H54 (cell line): ENCODE measurements at regions not wholly inside any gene's neighbourhood (a gene's known extent, or its start where the extent isn't known, plus 50 kb on each side); places are given as distances from the start of the nearest gene placed in this dataset.

Source experiments
- DNase-seq: peaks from one replicate; pipeline ENCODE4 v3.0.0; 2011; ENCODE audit warnings: low spot score, mixed read lengths; ENCODE audit not compliant: insufficient read length
- FAIRE-seq: peaks from 3 replicates; lab custom pipeline; 2011; peaks lifted over from hg19 to GRCh38; lab: Jason Lieb, UNC
- POLR2A ChIP-seq: IDR thresholded peaks from 2 replicates; pipeline ENCODE4 v1.6.1; 2011; ENCODE audit warnings: low read depth, mild to moderate bottlenecking, low read length

GRCh38 chr3:148646126-148646665 is 51.5 kb upstream of the AGTR1 start:
- no peak for TF ChIP-seq POLR2A
- no peak for DNase-seq
- peak; percentile 43 for FAIRE-seq
